ENCODE measurements at regions not wholly inside any gene's neighbourhood (a gene's known extent, or its start where the extent isn't known, plus 50 kb on each side); places are given as distances from the start of the nearest gene placed in this dataset.
"Not testable (repeated sequence)": the region's sequence is repeated elsewhere in the genome, so short reads cannot be mapped to it uniquely, and the experiment has no call there.

GRCh38 chr4:106793933-106794332 is 242.2 kb downstream of the DKK2 start:
- H3K4me1 ChIP-seq (ENCODE audit: insufficient read depth, low read length, poor library complexity, severe bottlenecking): no peaks in the 10 kb centered on the region
- H3K36me3 ChIP-seq (ENCODE audit: insufficient read depth, low read length, poor library complexity, severe bottlenecking): no peaks in the 10 kb centered on the region
- BruUV-seq (replicated peaks): no TSS peak
- no peaks in the 10 kb centered on the region for H3K27me3 ChIP-seq (replicated peaks; ENCODE audit: insufficient read depth, low read depth, low read length, poor library complexity)
- H3K4me3 ChIP-seq (ENCODE audit: low read depth, low read length, poor library complexity, severe bottlenecking): no peak overlapping the region
- H3K27ac ChIP-seq (ENCODE audit: low read depth, low read length, poor library complexity, severe bottlenecking): no peak overlapping the region
- no peak for TF ChIP-seq CTCF (conservative IDR thresholded peaks at IDR 0.05; ENCODE audit: low read depth, low read length)
- TF ChIP-seq EZH2 (IDR thresholded peaks at IDR 0.05; ENCODE audit: borderline replicate concordance, low read depth, low read length, poor library complexity, severe bottlenecking): no peak
- DNase-seq (ENCODE audit: low spot score): no peak
- ChIA-PET CTCF (no interaction called here), POLR2A (ENCODE audit: low non-redundant PET) (no interaction called here)
- no peaks in the 10 kb centered on the region for H3K9me3 ChIP-seq (ENCODE audit: low read depth, low read length, poor library complexity, severe bottlenecking)
- intact Hi-C loops (cut with micrococcal nuclease; ENCODE audit: unreplicated experiment): no loop called here

GRCh38 chr4:106775636-106776035 is 260.5 kb downstream of the DKK2 start:
- peak; percentile 11 for DNase-seq (ENCODE audit: low spot score)
- no peak for TF ChIP-seq EZH2 (IDR thresholded peaks at IDR 0.05; ENCODE audit: borderline replicate concordance, low read depth, low read length, poor library complexity, severe bottlenecking)
- no peak for TF ChIP-seq CTCF (conservative IDR thresholded peaks at IDR 0.05; ENCODE audit: low read depth, low read length)
- Histone ChIP-seq H3K9me3 (ENCODE audit: low read depth, low read length, poor library complexity, severe bottlenecking) (no peaks in the 10 kb centered on the region), H3K4me3 (ENCODE audit: low read depth, low read length, poor library complexity, severe bottlenecking) (no peak overlapping the region), H3K27ac (ENCODE audit: low read depth, low read length, poor library complexity, severe bottlenecking) (no peak overlapping the region), H3K4me1 (ENCODE audit: insufficient read depth, low read length, poor library complexity, severe bottlenecking) (no peaks in the 10 kb centered on the region), H3K27me3 (replicated peaks; ENCODE audit: insufficient read depth, low read depth, low read length, poor library complexity) (no peaks in the 10 kb centered on the region), H3K36me3 (ENCODE audit: insufficient read depth, low read length, poor library complexity, severe bottlenecking) (no peaks in the 10 kb centered on the region)
- intact Hi-C loops (cut with micrococcal nuclease; ENCODE audit: unreplicated experiment): no loop called here
- ChIA-PET POLR2A (ENCODE audit: low non-redundant PET) (no interaction called here), CTCF (no interaction called here)
- no TSS peak for BruUV-seq (replicated peaks)

GRCh38 chr4:106774055-106774454 is 262.1 kb downstream of the DKK2 start:
- H3K4me1 ChIP-seq (ENCODE audit: insufficient read depth, low read length, poor library complexity, severe bottlenecking); H3K27ac ChIP-seq (ENCODE audit: low read depth, low read length, poor library complexity, severe bottlenecking); intact Hi-C loops (cut with micrococcal nuclease; ENCODE audit: unreplicated experiment); H3K27me3 ChIP-seq (replicated peaks; ENCODE audit: insufficient read depth, low read depth, low read length, poor library complexity); POLR2A ChIA-PET (ENCODE audit: low non-redundant PET); H3K9me3 ChIP-seq (ENCODE audit: low read depth, low read length, poor library complexity, severe bottlenecking); H3K36me3 ChIP-seq (ENCODE audit: insufficient read depth, low read length, poor library complexity, severe bottlenecking); BruUV-seq (replicated peaks); DNase-seq (ENCODE audit: low spot score); H3K4me3 ChIP-seq (ENCODE audit: low read depth, low read length, poor library complexity, severe bottlenecking); CTCF ChIA-PET: not testable (repeated sequence)

- POLR2A ChIA-PET (ENCODE audit: low non-redundant PET): no interaction called here
Measured at GRCh38 chr4:106773076-106773905, 262.8 kb downstream of the DKK2 start.

More at GRCh38 chr4:106773076-106773905, 262.8 kb downstream of the DKK2 start:
- no peak overlapping the region for H3K4me3 ChIP-seq (ENCODE audit: low read depth, low read length, poor library complexity, severe bottlenecking)
- TF ChIP-seq EZH2 (IDR thresholded peaks at IDR 0.05; ENCODE audit: borderline replicate concordance, low read depth, low read length, poor library complexity, severe bottlenecking) (no peak), CTCF (conservative IDR thresholded peaks at IDR 0.05; ENCODE audit: low read depth, low read length) (no peak)
- H3K27me3 ChIP-seq (replicated peaks; ENCODE audit: insufficient read depth, low read depth, low read length, poor library complexity): no peaks in the 10 kb centered on the region
- BruUV-seq (replicated peaks): no TSS peak
- H3K9me3 ChIP-seq (ENCODE audit: low read depth, low read length, poor library complexity, severe bottlenecking): no peaks in the 10 kb centered on the region
- DNase-seq (ENCODE audit: low spot score): no peak
- intact Hi-C loops (cut with micrococcal nuclease; ENCODE audit: unreplicated experiment): no loop called here
- CTCF ChIA-PET: no interaction called here
- H3K27ac ChIP-seq (ENCODE audit: low read depth, low read length, poor library complexity, severe bottlenecking): no peak overlapping the region
- H3K4me1 ChIP-seq (ENCODE audit: insufficient read depth, low read length, poor library complexity, severe bottlenecking): no peaks in the 10 kb centered on the region
- no peaks in the 10 kb centered on the region for H3K36me3 ChIP-seq (ENCODE audit: insufficient read depth, low read length, poor library complexity, severe bottlenecking)
